HG03135 (cell line): ENCODE measurements at regions not wholly inside any gene's neighbourhood (a gene's known extent, or its start where the extent isn't known, plus 50 kb on each side); places are given as distances from the start of the nearest gene placed in this dataset.
A peak's percentile ranks its signal among the peaks of the same experiment; 100 is the strongest.

ENCODE experiments used
- ATAC-seq: cut with Tn5 transposase; IDR thresholded peaks from one replicate; pipeline ENCODE4 v1.9.1; 2021; ENCODE audit warnings: mild to moderate bottlenecking, moderate library complexity; ENCODE audit not compliant: unreplicated experiment

DNA sequence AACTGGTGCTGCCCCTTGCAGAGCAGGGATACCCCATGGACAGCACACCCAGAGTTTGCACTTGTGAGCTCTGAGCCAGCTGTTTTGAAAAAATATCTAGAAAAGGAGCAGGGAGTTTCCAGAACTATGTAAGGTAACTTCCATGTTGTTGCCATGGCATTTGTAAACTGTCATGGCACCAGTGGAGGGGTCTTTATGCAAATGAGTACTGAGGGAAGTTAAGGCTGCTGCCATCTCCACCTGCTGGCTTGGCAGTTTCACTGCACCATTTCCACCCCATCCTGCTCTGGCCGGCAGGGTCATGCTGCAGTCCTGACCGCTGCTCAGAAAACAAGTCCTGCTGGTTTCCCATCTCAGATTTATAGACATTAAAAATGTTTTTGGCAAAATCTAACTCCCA, 52.3 kb upstream of the SNTG2 start:
- no peak for ATAC-seq

DNA sequence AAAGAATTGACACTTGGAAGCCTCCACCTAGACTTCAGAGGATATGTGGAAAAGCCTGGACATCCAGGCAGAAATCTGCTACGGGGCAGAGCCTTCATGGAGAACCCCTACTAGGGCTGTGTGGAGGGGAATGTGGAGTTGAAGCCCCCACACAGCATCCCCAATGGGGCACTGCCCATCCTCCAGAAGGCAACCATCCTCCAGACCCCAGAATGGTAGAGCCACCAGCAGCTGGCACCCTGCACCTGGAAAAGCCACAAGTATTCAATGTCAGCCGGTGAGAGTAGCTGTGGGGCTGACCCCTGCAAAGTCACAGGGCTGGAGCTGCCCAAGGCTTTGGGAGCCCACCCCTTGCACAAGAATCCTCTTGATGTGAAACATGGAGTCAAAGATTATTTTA, 53.6 kb upstream of the SNTG2 start:
- no peak for ATAC-seq

DNA sequence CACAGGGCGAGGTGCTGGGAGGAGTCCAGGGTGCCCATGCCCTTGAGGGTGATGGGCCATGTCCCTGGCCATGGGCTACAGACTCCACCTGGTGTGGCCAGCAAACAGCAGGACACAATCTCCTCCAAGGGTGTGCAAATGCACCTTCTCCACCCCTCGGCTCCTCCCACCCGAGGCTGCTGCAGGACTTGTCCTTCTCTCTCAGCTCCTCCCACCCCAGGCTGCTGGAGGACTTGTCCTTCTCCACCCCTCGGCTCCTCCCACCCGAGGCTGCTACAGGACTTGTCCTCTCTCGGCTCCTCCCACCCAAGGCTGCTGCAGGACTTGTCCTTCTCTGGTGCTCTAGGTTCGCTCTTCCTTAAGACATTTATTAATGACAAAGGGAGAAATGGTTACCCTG, 57.3 kb upstream of the SNTG2 start:
- no peak for ATAC-seq

- no peak for ATAC-seq
Observed at GRCh38 chr2:892892-893291, 57.8 kb upstream of the SNTG2 start.

- ATAC-seq, result no peak
Observed at GRCh38 chr2:892401-892800, 58.2 kb upstream of the SNTG2 start.

- no peak for ATAC-seq
Observed at GRCh38 chr2:891734-892133, 58.9 kb upstream of the SNTG2 start.

GRCh38 chr2:890791-891190, 59.9 kb upstream of the SNTG2 start:
- ATAC-seq, result no peak

DNA sequence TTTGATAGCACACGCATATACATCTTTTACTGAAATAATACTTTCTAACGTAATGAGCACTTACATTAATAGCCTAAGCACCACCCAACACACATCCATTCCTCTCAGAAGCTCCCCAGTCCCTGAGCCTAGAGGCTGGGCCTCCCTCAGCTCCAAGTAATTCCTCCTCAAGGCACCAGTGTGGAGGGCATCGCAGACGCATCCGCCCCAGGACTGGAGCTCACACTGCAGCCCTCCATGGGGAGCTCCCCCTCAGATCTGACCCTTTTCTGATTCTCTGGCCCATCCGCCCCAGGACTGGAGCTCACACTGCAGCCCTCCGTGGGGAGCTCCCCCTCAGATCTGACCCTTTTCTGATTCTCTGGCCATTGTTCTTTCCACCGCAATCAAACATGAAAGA, 60.4 kb upstream of the SNTG2 start:
- no peak for ATAC-seq

- no peak for ATAC-seq
Observed at GRCh38 chr2:888906-889566, 61.6 kb upstream of the SNTG2 start.

GRCh38 chr2:888211-888801, 62.3 kb upstream of the SNTG2 start:
- no peak for ATAC-seq

GRCh38 chr2:887639-888038, 63.0 kb upstream of the SNTG2 start:
- ATAC-seq, result no peak

GRCh38 chr2:886072-887022, 64.3 kb upstream of the SNTG2 start:
- no peak for ATAC-seq

- ATAC-seq, result no peak
Observed at GRCh38 chr2:885230-886071, 65.2 kb upstream of the SNTG2 start.

DNA sequence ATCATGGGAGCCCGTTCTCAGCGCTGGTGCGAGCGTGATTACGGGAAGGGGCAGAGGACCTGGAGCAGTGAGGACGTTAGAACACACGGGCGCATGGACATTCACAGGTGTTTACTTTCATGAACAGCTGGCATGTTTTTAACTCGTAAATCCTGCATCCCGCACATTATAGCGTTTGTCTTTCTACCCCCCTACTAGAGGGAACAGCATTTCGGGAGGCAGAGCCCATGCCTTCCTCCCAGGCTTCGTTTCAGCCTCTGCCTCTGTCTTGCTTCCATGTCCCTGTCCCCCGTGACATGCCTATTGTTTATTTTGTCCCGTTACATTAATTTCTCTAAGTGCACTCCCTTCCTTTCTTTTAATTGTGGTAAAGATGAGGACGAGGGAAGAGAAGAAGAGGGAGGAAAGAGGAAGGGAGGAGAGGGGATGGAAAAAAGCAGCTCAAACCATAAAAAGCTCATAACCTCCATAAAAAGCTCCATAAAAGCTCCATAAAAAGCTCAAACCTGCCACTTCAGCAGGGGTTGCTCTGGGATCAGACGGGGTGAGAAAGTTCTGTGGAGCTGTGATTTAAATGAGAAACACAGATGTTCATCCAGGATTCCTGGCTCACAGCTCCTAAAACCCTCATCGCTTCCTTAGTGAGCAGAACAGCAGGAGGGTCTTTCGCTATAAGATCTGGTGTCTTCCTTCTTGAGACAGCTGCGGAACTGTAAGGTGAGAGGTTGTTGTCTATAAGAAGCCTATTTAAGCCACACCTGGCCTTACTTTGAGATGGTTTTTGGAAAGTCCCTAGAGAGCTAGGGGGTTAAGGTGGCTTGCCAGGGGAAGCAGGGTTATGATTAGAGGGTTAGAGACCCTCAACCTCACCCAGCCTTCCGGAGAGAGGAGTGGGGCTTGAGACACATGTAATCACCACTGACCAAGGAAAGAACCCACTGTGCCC, 66.6 kb upstream of the SNTG2 start:
- ATAC-seq, result no peak

- ATAC-seq, result no peak
Observed at GRCh38 chr2:883260-883802, 67.3 kb upstream of the SNTG2 start.

- peak; percentile 63 for ATAC-seq
Observed at GRCh38 chr2:881204-881918, 69.3 kb upstream of the SNTG2 start.

DNA sequence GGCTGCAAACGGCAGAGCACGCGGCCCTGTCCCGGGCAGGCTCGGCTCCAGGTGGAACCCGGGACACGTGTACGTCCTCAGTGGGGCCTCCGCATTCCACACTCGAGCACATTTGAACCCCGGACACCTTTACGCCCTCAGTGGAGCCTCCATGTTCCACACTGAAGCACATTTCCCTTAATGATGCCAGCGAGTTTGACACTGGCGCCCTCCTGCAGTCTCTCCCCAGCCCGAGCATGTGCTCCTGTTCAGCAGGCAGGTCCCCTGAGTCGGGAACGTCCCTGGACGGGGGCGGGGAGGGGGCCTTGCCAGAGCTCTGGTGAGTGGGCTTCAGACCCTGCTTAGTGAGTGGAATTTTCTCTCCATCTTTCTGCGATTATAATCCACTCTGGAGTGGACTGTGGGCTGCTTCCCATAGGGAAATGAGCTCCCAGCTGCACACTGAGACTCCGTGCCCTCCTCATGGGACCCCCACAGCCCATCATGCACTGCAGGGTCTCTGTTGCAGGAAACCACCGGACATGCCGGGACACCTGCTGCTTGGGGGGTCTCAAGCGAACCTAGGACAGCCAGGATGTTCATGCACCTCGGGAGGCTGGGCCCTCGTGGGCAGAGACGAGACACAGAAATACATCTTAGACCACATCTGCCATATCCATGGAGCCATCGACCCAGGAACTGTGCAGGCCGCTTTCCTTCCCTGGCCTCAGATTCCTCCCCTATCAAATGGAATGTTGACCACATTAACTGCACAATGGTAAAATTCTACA, 70.3 kb upstream of the SNTG2 start:
- no peak for ATAC-seq

DNA sequence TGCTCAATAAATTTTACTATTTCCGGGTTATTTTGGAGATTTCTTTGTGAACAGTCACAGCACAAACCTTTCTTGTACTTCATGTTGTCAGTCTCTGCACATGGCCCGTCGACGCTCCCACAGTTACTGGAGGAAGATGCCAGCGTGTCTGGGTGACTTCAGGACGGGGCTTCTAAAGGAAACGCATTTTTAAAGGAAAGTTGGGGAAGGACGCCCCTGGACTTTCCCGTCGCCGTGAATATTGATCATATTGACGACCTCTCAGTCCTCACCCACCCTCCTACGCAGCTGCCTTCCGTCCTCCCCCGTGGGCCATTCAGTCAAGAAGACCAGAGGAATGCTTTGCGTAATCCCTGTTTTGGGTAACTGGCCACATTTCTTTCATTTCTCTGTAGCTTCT, 71.1 kb upstream of the SNTG2 start:
- ATAC-seq, result no peak
